ENCODE measurements at regions not wholly inside any gene's neighbourhood (a gene's known extent, or its start where the extent isn't known, plus 50 kb on each side); places are given as distances from the start of the nearest gene placed in this dataset.

DNA sequence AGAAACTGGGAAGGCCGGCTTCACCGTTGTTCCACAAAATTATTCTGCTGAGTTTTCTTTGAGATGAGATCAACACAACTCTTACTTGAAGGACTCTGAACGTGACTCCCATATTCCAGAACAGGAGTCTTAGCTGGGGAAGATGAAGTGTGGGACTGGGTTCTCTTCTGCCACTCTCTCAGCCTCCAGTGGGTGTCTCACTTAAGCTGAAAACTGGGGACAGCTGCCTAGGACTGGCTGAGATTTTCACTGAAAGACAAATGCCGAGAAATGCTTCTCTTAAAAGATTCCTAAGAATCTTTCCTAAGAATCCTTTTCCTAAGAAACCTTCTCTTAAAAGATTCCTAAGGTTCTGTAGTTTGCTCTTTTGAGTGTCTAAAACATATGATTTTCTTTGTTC lies 156.6 kb upstream of the LHCGR start:
- Histone ChIP-seq H3K4me1 (no peaks in the 10 kb centered on the region), H3K27me3 (no peaks in the 10 kb centered on the region), H3K27ac (no peak overlapping the region), H3K9me3 (no peaks in the 10 kb centered on the region), H3K4me3 (no peak overlapping the region), H3K36me3 (no peaks in the 10 kb centered on the region)
- TF ChIP-seq EP300 (IDR thresholded peaks at IDR 0.05) (no peak), POLR2AphosphoS5 (IDR thresholded peaks at IDR 0.05) (no peak), POLR2A (IDR thresholded peaks at IDR 0.05) (no peak)
- TF ChIP-seq, protein P1, sequence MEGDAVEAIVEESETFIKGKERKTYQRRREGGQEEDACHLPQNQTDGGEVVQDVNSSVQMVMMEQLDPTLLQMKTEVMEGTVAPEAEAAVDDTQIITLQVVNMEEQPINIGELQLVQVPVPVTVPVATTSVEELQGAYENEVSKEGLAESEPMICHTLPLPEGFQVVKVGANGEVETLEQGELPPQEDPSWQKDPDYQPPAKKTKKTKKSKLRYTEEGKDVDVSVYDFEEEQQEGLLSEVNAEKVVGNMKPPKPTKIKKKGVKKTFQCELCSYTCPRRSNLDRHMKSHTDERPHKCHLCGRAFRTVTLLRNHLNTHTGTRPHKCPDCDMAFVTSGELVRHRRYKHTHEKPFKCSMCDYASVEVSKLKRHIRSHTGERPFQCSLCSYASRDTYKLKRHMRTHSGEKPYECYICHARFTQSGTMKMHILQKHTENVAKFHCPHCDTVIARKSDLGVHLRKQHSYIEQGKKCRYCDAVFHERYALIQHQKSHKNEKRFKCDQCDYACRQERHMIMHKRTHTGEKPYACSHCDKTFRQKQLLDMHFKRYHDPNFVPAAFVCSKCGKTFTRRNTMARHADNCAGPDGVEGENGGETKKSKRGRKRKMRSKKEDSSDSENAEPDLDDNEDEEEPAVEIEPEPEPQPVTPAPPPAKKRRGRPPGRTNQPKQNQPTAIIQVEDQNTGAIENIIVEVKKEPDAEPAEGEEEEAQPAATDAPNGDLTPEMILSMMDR (IDR thresholded peaks at IDR 0.05): no peak
- no peak for DNase-seq
- 67 to 70% methylated on average over 4 of the region's 4 CpGs for WGBS, 2 donors
- ATAC-seq (ENCODE audit: low FRiP score in 2 of 2): no peak

DNA sequence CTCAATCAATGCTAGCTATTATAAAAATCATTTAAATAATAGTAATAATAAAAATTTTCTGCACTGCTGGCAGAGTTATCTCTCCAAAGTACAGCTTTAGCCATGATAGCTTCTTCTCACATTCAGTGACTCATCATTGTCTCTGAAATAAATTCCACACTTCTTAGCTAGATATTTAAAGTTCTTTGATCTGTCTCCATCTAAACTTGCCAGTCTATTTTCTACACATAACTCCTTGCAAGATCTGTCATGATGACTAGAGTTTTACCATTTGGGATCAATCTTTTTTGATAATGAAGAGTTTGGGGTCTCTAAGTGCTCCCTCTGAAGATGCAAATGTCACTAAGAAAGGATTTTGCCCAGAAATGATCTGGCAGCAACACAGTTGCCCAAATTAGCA lies 155.4 kb upstream of the LHCGR start:
- no peaks in the 10 kb centered on the region for H3K27me3 ChIP-seq
- H3K27ac ChIP-seq: no peak overlapping the region
- H3K9me3 ChIP-seq: no peaks in the 10 kb centered on the region
- H3K4me1 ChIP-seq: no peaks in the 10 kb centered on the region
- TF ChIP-seq, protein P1 (IDR thresholded peaks at IDR 0.05): no peak
- TF ChIP-seq EP300 (IDR thresholded peaks at IDR 0.05) (no peak), POLR2A (IDR thresholded peaks at IDR 0.05) (no peak), POLR2AphosphoS5 (IDR thresholded peaks at IDR 0.05) (no peak)
- no peaks in the 10 kb centered on the region for H3K36me3 ChIP-seq
- H3K4me3 ChIP-seq: no peak overlapping the region
- DNase-seq (no peak), ATAC-seq (ENCODE audit: low FRiP score in 2 of 2) (no peak)

DNA sequence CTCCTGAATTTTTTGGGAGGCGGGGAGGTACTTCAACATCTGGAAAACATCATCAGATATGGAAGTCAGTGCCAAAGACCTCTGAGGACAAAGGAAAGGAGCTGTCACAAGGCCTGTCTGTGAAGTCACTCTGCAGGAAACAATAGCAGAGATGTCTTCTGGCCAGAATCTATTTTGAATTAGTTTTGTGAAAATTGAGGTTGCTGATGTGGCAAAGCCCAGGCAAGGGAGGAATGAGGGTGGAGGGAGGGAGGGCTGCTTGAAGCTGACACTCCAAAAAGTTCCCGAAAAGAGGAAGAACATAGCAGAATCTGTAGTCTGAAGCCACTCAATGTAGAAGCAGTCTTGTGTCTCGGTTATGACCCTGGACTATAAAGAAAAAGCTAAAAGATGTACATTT lies 151.1 kb upstream of the LHCGR start:
- Histone ChIP-seq H3K4me3 (no peak overlapping the region), H3K27ac (no peak overlapping the region), H3K27me3 (no peaks in the 10 kb centered on the region), H3K36me3 (no peaks in the 10 kb centered on the region), H3K4me1 (no peaks in the 10 kb centered on the region), H3K9me3 (no peaks in the 10 kb centered on the region)
- 64 to 70% methylated on average over 3 of the region's 3 CpGs for WGBS, 2 donors
- TF ChIP-seq, protein P1 (IDR thresholded peaks at IDR 0.05): no peak
- TF ChIP-seq POLR2A (IDR thresholded peaks at IDR 0.05) (no peak), EP300 (IDR thresholded peaks at IDR 0.05) (no peak), POLR2AphosphoS5 (IDR thresholded peaks at IDR 0.05) (no peak)
- ATAC-seq (ENCODE audit: low FRiP score in 2 of 2) (peak in 1 of 2 donors; percentile 69), DNase-seq (no peak)

DNA sequence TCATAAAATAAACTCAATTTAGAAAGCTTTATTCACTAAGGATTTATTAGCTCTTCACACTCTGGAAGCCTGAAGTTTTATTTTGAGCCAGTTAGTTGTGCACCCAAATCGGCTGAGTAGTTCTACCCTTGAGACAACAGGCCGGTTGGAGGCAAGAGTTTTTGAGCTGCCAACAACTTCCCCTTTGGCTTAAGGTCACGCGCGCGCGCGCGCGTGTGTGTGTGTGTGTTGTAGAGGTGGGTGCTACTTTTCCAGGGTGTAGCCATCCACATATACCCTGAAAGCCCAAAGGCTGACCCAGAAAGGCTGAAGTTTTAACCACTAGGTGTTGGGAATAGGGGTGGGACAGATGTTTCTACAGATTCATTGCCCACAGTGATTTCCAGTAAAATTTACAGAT lies 150.2 kb upstream of the LHCGR start:
- no peak overlapping the region for H3K27ac ChIP-seq
- H3K4me3 ChIP-seq: no peak overlapping the region
- ATAC-seq (ENCODE audit: low FRiP score in 2 of 2): no peak
- TF ChIP-seq, protein P1 (IDR thresholded peaks at IDR 0.05): no peak
- TF ChIP-seq POLR2A (IDR thresholded peaks at IDR 0.05) (no peak), POLR2AphosphoS5 (IDR thresholded peaks at IDR 0.05) (no peak), EP300 (IDR thresholded peaks at IDR 0.05) (no peak)
- H3K9me3 ChIP-seq: no peaks in the 10 kb centered on the region
- 65 to 93% methylated on average over 10 of the region's 10 CpGs for WGBS, 2 donors
- peak in 1 of 2 donors; percentile 76 for DNase-seq
- H3K27me3 ChIP-seq: no peaks in the 10 kb centered on the region
- no peaks in the 10 kb centered on the region for H3K4me1 ChIP-seq
- H3K36me3 ChIP-seq: no peaks in the 10 kb centered on the region

DNA sequence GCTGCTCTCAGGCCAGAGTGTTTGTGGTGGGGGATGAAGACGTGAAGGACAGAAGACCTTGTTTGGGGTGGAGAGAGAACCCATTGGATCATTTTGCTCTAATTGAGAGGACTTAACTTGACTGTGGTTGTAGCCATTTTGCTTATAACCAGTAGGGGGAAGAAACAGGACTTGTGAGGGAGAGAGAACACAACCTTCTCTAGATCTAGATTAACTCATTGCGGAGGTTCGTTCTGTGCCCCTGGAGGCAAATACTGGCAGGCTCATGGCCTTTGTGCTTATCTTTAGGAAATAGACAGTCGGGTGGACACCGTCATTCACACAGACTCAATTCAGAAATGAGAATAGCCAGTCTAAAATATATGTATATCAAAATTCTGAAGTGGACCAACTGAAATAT lies 147.0 kb upstream of the LHCGR start:
- Histone ChIP-seq H3K9me3 (no peaks in the 10 kb centered on the region), H3K27me3 (no peaks in the 10 kb centered on the region), H3K4me1 (no peaks in the 10 kb centered on the region), H3K36me3 (no peaks in the 10 kb centered on the region), H3K27ac (no peak overlapping the region), H3K4me3 (no peak overlapping the region)
- no peak for TF ChIP-seq EP300 (IDR thresholded peaks at IDR 0.05)
- TF ChIP-seq POLR2AphosphoS5 (IDR thresholded peaks at IDR 0.05): no peak
- no peak for TF ChIP-seq POLR2A (IDR thresholded peaks at IDR 0.05)
- TF ChIP-seq, protein P1 (IDR thresholded peaks at IDR 0.05): no peak
- DNase-seq (no peak), ATAC-seq (ENCODE audit: low FRiP score in 2 of 2) (no peak)
- WGBS, 2 donors: 89 to 93% methylated on average over 5 of the region's 5 CpGs
